NCI-H460 (cell line): ENCODE measurements at regions not wholly inside any gene's neighbourhood (a gene's known extent, or its start where the extent isn't known, plus 50 kb on each side); places are given as distances from the start of the nearest gene placed in this dataset.
"Not testable (repeated sequence)": the region's sequence is repeated elsewhere in the genome, so short reads cannot be mapped to it uniquely, and the experiment has no call there.

Experiments used
- DNase-seq: peaks from one replicate; pipeline ENCODE4 v3.0.0-alpha.2; 2016; ENCODE audit warnings: low read depth; ENCODE audit errors: extremely low read depth

DNA sequence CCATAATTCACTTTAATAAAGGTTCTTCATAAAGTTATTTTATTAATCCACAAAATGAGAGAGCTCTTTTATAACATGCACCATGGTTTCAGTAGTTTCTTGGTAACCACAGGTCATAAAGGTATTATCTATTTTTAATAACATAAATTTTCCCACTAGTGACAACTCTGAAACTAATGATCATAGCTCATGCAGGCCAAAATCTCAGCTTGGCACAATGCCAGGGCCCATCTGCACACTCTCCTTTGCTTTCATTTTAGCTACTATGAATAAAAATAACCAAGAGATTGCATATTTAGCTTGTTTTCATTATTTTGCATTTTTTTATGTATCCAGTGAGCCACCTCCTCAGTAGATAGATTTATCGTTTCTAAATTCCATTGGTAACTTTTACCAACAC lies 691.8 kb upstream of the CHAC2 start:
- no peak for DNase-seq

DNA sequence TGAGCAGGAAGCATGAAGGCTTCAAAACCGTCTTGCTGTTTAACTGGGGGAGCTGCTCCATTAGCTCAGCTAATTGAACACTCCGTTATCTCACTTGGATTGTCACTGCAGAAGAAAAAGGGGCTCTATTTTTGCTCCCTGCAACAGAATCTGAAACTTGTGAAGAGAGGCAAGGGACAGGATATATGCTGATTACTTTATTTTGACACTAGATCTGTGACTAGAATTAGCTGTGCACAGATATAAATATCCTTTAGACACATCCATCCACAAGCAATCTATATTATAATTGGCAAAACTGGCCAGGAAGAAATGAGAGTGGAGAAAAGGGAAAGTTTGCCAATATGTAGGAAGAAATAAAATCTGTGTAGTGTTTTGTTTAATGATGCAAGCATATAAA lies 700.1 kb upstream of the CHAC2 start:
- DNase-seq, result no peak

DNA sequence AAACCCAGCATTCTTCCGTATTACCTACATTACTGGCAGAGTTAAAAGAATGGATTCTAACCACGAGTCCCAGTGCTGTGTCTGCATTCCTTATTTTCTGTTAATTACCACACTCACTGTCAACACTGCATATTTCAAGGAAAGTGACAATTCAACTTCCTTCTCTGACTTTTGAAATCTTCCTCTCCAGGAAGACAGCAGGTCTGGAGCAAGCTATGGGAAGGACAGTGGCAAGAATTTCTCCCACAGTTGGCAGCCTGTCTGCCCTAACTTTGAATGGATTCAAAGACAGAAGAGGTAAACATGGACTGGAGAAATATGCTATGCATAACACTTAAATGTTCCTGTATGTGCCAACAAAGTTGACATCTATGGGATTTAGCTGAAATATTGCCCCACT lies 700.5 kb upstream of the CHAC2 start:
- DNase-seq, result no peak

DNA sequence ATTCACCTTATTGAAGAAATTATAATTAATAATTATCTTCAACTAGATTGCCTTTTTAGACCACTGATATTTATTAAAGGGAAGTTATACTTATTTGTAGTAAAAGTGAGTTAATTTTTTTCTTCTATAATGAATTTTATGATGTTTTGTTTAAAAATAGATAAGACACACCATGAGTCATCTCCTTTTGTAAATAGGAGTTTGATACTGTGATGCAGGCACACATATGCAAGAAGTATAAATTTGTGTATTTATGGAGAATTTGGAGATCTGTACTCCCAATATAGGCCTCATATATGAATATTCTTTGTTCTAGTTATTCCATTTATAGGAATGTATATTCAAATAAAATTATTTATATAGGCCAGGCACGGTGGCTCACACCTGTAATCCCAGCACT lies 703.5 kb upstream of the CHAC2 start:
- DNase-seq, result no peak

DNA sequence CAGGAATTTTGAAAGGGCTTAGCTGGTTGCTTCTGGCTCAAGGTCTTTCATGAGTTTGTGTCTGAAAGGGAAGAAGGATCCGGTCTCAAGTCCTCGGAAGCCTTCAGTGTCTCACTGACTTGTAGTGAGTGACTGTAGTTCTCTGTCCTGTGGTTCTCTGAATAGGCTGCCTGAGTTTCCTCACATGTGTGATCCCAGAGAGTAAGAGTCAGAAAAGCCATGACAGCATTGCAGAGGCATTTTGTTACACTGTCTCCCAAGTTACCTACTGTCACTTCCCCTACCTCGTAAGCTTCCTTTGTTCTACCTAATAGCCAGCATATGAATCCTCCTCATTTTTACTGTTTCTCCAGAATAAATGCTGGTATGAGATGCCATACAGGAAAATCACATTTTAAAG lies 709.1 kb upstream of the CHAC2 start:
- no peak for DNase-seq

DNA sequence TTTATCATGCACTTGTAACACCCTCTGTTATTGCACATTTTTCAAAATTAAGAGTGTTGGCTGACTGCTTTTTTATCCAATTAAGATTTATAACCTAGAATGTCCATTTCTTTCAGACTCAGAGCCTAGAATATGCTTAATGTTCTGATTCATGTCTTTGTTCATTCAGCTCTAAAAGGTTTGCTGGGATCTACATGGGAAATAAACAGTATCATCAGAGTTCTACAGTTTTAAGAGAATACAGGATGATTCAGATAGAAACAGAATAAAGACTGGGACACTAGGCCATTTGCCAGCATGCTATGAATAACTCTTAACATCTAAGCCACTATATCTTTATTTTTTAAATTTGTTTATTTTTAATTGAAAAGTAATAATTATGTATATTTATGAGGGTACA lies 713.7 kb upstream of the CHAC2 start:
- no peak for DNase-seq

DNA sequence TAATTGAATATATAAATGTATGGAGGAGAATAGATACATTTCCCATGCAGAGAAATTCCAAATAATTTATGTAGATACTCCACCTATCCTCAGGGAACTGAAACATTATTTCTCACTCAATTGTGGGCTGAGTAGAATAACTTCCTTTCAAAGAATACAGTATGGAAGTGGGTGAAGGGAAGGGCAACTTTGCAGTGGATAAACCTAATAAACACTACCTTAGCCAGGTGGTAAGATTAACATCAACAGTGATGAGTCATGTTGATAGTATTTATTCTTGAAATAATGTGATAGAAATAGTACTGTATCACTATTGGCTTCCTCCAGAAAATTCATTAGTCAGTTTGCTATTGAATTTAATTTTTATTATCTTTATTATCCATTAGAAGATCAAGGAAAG lies 716.4 kb upstream of the CHAC2 start:
- no peak for DNase-seq

DNA sequence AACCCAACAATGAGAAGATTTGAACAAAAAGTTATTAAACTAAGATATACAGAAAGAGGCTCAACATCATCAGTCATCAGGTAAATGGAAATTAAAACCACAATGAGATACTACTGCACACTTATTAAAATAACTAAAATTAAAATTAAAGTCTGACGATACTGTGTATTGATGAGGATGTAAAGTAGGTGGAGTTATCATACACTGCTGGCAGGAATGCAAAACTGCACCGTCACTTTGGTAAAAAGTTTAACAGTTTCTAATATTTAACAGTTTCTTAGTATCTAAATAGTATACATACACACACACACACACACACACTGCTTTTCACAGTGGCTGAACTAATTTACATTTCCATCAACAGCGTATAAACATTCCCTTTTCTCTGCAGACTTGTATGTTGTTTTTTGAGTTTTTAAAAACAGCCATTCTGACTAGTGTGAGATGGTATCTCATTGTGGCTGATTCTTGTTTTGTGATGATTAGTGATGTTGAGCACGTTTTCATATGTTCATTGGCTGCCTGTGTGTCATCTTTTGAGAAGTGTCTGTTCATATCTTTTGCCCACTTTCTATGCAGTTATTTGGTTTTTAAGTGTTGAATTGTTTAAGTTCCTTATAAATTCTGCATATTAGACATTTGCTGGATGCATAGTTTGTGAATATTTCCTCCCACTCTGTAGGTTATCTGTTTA lies 726.9 kb upstream of the CHAC2 start:
- DNase-seq, result no peak

DNA sequence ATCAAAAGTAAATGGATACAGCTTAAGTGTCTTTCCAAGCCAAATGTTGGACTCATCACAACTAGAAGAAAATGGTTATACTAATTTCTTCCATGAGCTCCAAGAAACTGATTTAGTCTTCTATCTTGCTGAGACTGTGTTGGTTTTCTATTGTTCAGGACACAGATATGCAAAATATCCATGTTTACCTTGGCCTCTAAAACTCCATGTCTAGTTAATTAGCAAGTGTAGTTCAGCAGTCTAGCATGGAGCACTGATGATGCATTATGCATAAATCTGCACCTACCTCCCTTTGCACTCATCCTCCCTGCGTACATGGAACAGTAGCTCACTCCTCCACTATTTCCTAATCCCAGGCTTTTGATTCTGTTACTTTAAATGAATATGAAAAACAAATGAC lies 731.4 kb upstream of the CHAC2 start:
- DNase-seq, result no peak

DNA sequence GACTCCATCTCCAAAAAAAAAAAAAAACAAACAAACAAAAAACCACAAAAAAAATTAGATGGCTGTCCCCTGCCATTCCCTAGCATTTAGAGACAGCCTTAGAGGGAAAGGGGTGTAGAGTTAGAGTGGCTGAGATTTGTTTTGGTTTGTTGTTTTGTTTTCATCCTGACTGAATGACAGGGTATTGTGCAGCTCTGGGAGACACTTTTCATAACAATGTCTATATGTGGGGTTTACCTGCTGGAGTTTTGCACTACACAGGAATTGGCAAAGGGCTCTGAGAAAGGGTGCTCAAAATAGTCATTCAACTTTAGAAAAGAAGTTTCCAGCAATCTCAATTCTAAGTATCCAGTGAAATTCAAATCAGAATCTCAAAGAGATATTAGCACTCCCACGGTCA lies 732.5 kb upstream of the CHAC2 start:
- no peak for DNase-seq

DNA sequence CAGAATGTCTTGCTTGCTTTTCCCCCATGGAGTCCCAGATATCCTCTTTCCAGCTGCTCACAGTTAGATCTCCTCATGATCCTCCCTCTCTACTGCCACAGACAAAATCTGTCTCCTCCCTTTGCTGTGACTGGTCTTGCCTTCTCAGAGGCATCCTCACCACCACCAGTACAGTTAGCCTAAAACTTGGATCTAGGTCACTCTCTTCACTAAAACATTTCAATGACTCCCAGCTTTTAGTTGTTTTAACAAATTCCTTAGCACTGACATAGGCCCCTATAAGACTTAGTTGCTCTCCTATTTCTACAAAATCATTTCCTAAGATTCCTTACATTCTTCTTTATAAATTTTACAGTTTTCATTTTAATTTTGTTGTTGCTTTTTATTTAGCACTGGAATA lies 734.2 kb upstream of the CHAC2 start:
- DNase-seq, result no peak

DNA sequence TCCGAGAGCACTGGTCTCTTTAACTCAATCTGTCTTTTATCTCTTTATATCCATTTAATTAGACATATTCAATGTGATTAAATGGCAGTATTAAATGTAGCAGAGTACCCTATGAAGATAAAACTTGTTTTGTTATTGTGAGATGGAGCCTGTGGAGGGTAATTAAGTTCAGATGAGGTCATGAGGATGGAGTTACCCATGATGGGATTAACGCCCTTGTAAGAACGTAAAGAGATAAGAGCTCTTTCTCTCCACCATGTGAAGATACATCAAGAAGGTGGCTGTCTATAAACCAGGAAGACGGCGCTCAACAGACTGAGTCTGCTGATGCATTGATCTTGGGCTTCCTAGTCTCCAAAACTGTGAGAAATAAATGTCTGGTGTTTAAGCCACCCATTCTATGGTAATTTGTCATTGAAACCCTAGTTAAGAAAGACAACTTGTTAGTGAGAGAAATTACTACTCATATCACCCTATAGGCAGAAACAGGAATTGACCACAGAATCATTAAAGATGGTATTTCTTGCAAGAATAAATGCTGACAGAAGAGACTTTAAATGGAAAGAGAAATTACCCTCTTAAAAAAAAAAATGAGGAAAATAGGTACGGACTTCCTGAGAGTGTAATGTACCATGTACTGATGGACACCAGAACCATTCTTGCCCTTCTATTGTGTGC lies 738.7 kb upstream of the CHAC2 start:
- DNase-seq, result no peak

DNA sequence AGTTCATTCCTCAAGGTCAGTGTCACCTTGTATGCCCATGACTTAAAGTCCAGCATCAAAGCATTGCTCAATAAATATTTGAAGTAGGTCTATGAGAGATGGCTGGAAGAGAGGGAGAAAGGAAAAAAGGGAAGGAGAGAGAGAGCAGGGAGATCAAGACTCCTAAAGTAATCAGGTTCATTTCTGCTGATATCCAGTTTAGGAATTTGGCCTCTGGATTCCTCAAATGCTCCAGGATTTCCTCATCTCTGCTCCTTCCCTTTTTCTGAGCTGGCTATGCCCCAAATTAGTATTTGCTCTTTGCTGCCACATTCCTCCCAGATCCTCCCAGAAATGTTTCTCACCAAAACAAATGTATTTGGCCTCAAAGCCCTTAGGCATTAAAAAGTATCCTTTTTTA lies 739.4 kb upstream of the CHAC2 start:
- DNase-seq, result peak; percentile 8

DNA sequence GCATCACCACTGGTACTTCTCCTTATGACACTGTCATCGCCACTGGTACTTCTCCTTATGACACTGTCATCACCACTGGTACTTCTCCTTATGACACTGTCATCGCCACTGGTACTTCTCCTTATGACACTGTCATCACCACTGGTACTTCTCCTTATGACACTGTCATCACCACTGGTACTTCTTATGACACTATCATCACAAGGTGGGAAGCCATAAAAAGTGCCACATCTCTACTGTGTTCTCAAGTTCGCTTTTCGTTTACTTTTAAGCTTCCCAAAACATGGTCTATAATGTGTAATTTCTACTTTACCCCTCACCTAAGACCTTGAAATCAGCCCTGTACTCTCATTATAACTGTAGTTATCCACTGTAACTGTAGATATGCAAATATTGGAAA lies 745.4 kb upstream of the CHAC2 start:
- DNase-seq, result not testable (repeated sequence)

DNA sequence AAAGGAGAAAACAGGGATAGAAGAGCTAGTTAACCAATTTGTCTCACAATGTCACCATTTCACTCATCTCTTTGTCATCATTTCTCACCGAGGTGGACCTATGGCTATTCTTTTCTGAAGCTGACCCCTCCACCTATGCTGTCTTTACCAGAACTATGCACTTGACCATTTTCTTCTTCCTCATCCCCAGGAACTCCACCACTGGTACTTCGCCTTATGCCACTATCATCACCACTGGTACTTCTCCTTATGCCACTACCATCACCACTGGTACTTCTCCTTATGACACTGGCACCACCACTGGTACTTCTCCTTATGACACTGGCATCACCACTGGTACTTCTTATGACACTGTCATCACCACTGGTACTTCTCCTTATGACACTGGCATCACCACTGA lies 745.8 kb upstream of the CHAC2 start:
- DNase-seq, result no peak

DNA sequence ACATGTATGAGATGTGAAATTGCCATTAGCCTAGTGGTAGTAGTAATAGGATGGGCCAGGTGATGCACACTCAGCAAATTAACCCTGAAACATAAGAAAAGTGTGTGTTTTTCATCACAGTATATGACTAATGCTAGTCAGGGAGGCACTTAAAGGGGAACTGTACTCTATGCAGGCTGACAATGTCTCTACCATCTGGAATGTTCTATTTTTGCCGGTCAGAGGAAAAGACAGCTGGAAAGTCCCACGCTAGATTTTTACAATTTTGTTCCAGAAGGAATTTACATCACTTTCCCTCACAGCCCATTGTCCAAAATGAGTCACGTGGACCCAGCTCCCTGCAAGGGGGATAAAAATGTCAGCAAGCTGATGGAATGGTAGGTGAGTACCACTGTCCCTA lies 746.3 kb upstream of the CHAC2 start:
- no peak for DNase-seq

DNA sequence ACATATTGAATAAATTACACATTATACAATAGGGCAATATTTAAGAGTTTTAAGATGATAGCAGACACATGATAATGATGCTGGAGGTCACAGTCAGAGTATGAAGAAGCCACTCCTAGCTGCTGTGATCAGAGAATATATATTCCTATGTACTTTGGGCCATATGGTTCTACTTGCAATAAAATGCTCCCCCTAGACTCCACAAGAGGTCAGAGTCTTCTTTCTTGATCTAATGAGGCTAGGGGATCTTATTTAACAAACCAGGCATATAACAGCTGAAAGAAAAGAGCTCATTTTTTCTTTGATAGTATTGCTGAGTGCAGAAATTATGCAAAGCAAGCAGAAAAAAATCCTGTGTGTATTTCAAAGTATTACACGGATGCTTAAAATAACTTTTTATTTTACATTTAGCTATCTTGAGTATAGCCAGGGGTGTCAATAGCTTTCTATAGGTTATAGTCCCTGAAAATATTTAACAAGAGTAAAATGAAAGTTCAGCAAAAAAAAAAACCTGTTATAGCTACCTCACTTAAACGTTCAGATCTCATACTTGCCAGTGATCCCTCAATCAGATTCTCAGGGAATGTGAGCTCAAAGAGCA lies 748.7 kb upstream of the CHAC2 start:
- peak; percentile 8 for DNase-seq

DNA sequence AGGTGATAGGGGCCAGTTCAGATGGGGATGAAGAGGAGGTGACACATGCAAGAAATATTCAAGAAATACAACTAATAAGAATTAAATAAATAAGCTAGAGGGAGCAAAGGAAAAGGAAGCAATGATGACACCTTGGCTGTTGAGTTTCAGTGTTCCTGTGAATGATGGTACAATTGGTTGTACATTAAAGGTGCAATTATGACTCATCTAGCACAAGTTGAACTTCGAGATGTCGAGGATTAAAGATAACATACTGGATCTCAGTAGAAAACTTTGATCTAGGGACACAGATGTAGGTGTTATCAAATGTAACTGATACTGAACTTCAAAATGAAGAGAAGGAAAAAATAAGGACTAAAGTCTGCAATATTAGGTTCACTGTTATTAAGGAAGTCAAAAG lies 760.6 kb upstream of the CHAC2 start:
- DNase-seq, result no peak

DNA sequence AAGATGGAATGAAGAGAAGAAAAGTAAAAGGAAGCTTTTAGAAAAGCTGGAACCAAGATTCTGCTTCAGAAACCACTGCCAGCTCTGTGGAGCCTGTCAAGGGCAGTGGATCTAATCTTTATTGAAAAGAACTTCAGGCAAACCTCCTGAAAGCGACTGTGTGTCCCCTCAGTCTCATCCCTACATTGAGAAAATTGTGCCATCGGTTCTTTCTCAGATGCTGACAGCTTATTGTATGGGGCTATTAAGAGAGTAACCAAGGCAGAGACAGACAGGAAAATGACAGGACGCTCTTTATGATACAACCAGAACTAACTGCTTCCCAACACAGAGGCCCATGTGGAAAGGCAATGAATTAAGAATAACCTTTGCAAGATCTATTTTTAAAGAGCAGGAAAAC lies 763.2 kb upstream of the CHAC2 start:
- no peak for DNase-seq

DNA sequence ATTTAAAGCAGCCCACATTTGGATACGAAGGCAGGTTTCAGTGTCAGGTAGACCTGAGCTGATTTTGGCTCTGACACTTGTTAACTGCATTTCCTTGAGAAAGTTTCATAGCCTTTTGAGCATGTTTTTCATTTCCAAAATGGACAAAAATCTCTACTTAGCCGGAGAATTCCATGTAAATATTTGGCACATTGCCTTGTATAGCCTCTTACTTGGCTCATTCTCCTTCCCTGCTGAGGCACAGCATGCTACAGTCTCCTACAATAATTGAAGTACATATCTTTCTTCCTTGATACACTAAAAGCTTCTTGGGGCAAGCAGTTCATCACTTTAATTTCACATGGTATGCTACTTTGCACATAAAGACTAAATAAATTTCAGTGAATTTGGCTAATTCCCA lies 772.2 kb upstream of the CHAC2 start:
- no peak for DNase-seq

DNA sequence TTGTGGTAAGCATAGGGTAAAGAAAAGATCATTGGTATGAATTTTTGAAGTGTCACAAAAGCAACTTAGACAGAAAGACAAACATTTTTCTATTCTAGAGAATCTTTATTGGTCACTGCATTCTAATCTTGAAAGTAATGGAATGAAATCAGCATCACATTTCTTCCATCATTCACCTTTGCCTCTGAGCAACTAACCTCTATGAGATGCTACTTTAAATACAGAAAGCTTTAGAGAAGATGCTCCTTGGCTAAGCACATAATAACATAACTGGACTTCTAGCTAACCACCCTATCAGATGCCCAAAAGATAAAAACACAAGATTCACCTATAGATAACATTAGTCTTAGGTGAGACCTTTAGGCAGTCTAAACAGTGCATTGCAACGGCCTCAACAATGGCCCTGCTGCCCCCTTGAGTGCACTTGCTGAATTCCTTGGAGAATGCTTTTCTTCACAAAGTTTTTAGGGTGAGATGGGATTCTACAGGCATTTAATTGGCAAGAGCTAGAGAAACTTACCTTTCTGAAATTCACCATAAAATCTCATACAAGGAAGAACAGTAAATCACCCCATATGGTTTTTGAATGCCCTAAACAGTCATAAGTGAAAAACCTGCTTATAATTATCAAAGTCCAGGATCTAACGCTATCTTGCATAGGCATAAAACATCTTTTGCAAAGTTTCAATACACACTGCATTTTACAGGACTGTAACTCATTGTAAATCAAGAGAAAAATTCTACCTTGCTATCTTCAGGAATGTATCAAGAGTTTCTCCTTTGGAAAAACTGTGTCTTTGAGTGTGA lies 791.3 kb upstream of the CHAC2 start:
- DNase-seq, result peak; percentile 52

DNA sequence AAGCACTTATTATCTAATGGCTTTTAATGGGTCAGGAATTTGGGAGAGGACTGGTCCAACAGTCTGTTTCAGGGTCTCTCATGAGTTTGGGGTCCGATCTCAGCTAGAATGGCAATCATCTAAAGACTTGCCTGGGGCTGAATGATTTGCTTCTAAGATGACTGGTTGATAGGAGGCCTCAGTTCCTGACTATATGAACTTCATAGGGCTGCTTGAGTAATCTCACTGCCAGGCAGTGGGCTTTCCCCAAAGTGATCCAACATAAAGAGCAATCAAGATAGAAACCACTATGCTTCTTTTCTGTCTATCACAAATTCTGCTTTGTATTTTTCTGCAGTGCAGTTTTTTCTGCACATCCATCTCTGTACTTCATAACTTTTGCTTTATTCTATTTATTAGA lies 793.5 kb upstream of the CHAC2 start:
- no peak for DNase-seq
